Osteoblast (primary cell): ENCODE measurements at regions not wholly inside any gene's neighbourhood (a gene's known extent, or its start where the extent isn't known, plus 50 kb on each side); places are given as distances from the start of the nearest gene placed in this dataset.
A peak's percentile ranks its signal among the peaks of the same experiment; 100 is the strongest.
"Not testable (repeated sequence)": the region's sequence is repeated elsewhere in the genome, so short reads cannot be mapped to it uniquely, and the experiment has no call there.

ENCODE experiments used
- DNase-seq: peaks from one replicate; pipeline ENCODE4 v3.0.0; 2011; ENCODE audit warnings: low spot score, mixed read lengths; ENCODE audit not compliant: insufficient read length; ENCODE audit errors: missing footprints
- H2AFZ ChIP-seq: 2 replicates; pipeline ENCODE4 v1.6.0; 2011; ENCODE audit warnings: mild to moderate bottlenecking, low read length
- H3K27ac ChIP-seq: 2 replicates; pipeline ENCODE4 v1.5.1; 2011; ENCODE audit warnings: mild to moderate bottlenecking, low read depth, low read length, moderate library complexity
- H3K27me3 ChIP-seq: 2 replicates; pipeline ENCODE4 v1.6.0; 2012; ENCODE audit warnings: mild to moderate bottlenecking, control low read depth, inconsistent platforms, low read length, moderate library complexity; ENCODE audit not compliant: insufficient read depth
- H3K36me3 ChIP-seq: 2 replicates; pipeline ENCODE4 v1.5.1; 2011; ENCODE audit warnings: mild to moderate bottlenecking, low read length, control low read depth, moderate library complexity; ENCODE audit not compliant: insufficient read depth
- H3K4me1 ChIP-seq: 2 replicates; pipeline ENCODE4 v1.5.1; 2011; ENCODE audit warnings: mild to moderate bottlenecking, low read length, control low read depth, moderate library complexity; ENCODE audit not compliant: insufficient read depth
- H3K4me2 ChIP-seq: 2 replicates; pipeline ENCODE4 v1.6.0; 2011; ENCODE audit warnings: mild to moderate bottlenecking, low read length; ENCODE audit not compliant: insufficient read depth
- H3K4me3 ChIP-seq: fragments of 200-600 bp; sonication (generic); 3 replicates; pipeline ENCODE4 v1.5.1; 2012; ENCODE audit warnings: mild to moderate bottlenecking, low read length, inconsistent platforms; ENCODE audit not compliant: insufficient read depth
- H3K79me2 ChIP-seq: 2 replicates; pipeline ENCODE4 v1.6.0; 2012; ENCODE audit warnings: mild to moderate bottlenecking, low read length, control low read depth, inconsistent platforms; ENCODE audit not compliant: insufficient read depth
- H3K9me3 ChIP-seq: 2 replicates; pipeline ENCODE4 v1.5.1; 2011; ENCODE audit warnings: low read depth, low read length, control low read depth
- H4K20me1 ChIP-seq: 2 replicates; pipeline ENCODE4 v1.6.0; 2012; ENCODE audit warnings: mild to moderate bottlenecking, low read length, control low read depth; ENCODE audit not compliant: insufficient read depth
- TF ChIP-seq, protein P1 (sequence below): IDR thresholded peaks from 2 replicates; pipeline ENCODE4 v1.5.1; 2011; ENCODE audit warnings: mild to moderate bottlenecking, low read depth, low read length, moderate library complexity; ENCODE audit errors: extremely low read depth

DNA sequence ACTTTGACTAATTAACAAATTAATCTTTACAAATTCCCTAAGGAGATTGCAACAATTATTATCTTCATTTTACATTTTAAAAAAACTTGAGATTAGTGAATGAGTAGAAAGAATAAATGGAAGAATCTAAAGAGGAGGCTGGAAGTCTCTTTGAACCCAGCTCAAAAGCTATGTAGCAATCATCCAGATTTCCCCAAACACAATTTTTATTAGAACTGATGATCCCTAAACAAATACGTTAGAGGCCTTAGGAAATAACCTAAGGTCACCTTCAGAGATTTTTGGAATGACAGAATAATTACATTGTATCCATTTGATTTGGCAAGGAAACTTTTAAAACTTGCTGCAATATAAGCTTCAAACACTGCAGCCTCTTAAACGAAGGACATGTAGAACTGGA lies 242.4 kb upstream of the LYPLAL1 start:
- Histone ChIP-seq H3K4me1 (peaks cover 5% of the 10 kb centered on the region), H3K9me3 (no peaks in the 10 kb centered on the region), H3K4me3 (no peak overlapping the region), H3K4me2 (peak overlapping the region; percentile 50), H3K36me3 (no peaks in the 10 kb centered on the region), H3K27ac (no peak overlapping the region), H2AFZ (no peak overlapping the region), H3K79me2 (no peaks in the 10 kb centered on the region), H4K20me1 (no peaks in the 10 kb centered on the region), H3K27me3 (no peaks in the 10 kb centered on the region)
- TF ChIP-seq, protein P1, sequence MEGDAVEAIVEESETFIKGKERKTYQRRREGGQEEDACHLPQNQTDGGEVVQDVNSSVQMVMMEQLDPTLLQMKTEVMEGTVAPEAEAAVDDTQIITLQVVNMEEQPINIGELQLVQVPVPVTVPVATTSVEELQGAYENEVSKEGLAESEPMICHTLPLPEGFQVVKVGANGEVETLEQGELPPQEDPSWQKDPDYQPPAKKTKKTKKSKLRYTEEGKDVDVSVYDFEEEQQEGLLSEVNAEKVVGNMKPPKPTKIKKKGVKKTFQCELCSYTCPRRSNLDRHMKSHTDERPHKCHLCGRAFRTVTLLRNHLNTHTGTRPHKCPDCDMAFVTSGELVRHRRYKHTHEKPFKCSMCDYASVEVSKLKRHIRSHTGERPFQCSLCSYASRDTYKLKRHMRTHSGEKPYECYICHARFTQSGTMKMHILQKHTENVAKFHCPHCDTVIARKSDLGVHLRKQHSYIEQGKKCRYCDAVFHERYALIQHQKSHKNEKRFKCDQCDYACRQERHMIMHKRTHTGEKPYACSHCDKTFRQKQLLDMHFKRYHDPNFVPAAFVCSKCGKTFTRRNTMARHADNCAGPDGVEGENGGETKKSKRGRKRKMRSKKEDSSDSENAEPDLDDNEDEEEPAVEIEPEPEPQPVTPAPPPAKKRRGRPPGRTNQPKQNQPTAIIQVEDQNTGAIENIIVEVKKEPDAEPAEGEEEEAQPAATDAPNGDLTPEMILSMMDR, result no peak
- no peak for DNase-seq

DNA sequence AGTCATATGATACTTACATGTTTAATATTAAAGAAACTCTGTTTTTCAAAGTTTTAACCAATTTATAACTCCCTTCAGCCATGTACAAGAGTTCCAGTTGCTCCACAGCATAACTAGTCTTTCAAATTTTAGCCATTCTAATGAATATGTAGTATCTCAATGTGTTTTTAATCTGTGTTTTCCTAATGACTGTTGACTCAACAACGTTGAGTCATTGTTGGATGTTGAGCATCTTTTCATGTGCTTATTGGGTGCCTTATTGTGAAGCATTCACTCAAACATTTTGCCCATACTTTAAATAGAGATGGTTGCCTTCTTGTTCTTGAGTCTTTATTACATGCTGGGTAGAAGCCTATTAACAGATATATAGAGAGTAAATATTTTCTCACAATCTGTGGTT lies 240.2 kb upstream of the LYPLAL1 start:
- H3K4me2 ChIP-seq, result no peak overlapping the region
- DNase-seq, result no peak
- TF ChIP-seq, protein P1, result no peak
- H3K4me3 ChIP-seq, result no peak overlapping the region
- no peaks in the 10 kb centered on the region for H3K36me3 ChIP-seq
- H3K27me3 ChIP-seq, result no peaks in the 10 kb centered on the region
- no peaks in the 10 kb centered on the region for H3K9me3 ChIP-seq
- peaks cover 15% of the 10 kb centered on the region for H3K4me1 ChIP-seq
- H2AFZ ChIP-seq, result no peak overlapping the region
- no peaks in the 10 kb centered on the region for H3K79me2 ChIP-seq
- no peak overlapping the region for H3K27ac ChIP-seq
- no peaks in the 10 kb centered on the region for H4K20me1 ChIP-seq

DNA sequence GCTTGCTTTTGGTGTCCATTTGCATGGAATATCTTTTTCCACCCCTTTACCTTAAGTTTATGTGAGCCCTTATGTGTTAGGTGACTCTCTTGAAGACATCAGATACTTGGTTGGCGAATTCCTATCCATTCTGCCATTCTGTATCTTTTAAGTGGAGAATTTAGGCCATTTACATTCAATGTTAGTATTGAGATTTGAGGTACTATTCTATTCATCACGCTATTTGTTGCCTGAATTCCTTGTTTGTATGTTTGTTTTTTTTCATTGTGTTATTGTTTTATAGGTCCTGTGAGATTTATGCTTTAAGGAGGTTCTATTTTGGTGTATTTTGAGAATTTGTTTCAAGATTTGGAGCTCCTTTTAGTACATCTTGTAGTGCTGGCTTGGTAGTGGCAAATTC lies 238.3 kb upstream of the LYPLAL1 start:
- not testable (repeated sequence) for H3K4me3 ChIP-seq, H3K9me3 ChIP-seq, H3K79me2 ChIP-seq, DNase-seq, H3K36me3 ChIP-seq, H3K27ac ChIP-seq, H3K27me3 ChIP-seq, H3K4me2 ChIP-seq, H4K20me1 ChIP-seq, H2AFZ ChIP-seq
- H3K4me1 ChIP-seq, result peaks cover 14% of the 10 kb centered on the region

DNA sequence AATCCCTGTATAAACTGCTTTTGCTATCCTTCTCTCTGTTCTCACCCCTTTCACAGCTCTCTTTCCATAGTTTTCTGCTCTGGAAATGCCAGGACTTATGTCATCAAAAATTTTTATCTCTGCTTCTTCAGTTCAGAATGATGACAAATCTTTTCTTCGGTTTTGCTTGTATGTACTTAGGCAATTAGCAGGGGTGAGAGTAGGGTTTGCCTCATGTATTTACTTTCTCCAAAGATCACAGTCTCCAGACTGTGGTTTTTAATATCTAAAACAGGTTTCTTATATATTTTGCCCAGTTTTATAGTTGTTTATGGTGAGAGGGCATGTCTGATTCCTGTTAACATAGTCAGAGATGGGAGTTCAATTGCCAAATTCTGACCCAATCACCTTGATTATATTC lies 235.4 kb upstream of the LYPLAL1 start:
- no peaks in the 10 kb centered on the region for H3K9me3 ChIP-seq
- peaks cover 15% of the 10 kb centered on the region for H3K4me1 ChIP-seq
- TF ChIP-seq, protein P1, result no peak
- DNase-seq, result no peak
- H3K4me3 ChIP-seq, result no peak overlapping the region
- no peaks in the 10 kb centered on the region for H3K79me2 ChIP-seq
- no peaks in the 10 kb centered on the region for H3K27me3 ChIP-seq
- H2AFZ ChIP-seq, result no peak overlapping the region
- H3K4me2 ChIP-seq, result no peak overlapping the region
- H3K27ac ChIP-seq, result no peak overlapping the region
- H4K20me1 ChIP-seq, result no peaks in the 10 kb centered on the region
- H3K36me3 ChIP-seq, result no peaks in the 10 kb centered on the region
